Adrenal gland (tissue), 9 donors: ENCODE measurements at regions not wholly inside any gene's neighbourhood (a gene's known extent, or its start where the extent isn't known, plus 50 kb on each side); places are given as distances from the start of the nearest gene placed in this dataset.
A peak's percentile ranks its signal among the peaks of the same experiment; 100 is the strongest.
"Not testable (repeated sequence)": the region's sequence is repeated elsewhere in the genome, so short reads cannot be mapped to it uniquely, and the experiment has no call there.

Experiments used
- DNase-seq, 7 donors: peaks; one replicate each; pipeline ENCODE4 v3.0.0-alpha.2; 2019 to 2020
- H3K27ac ChIP-seq, 5 donors: fragments of 200-600 bp; sonication (generic) in 4 of 5; 1 replicate in 3 of 5; 2 replicates in 2 of 5; pipeline versions ENCODE4 v1.5.1 to v1.8.0; 2016 to 2020; ENCODE audit warnings: mild to moderate bottlenecking in 1 of 5
- H3K27me3 ChIP-seq: fragments of 200-600 bp; 2 replicates; pipeline ENCODE4 v1.8.0; 2021
- H3K36me3 ChIP-seq, 2 donors: fragments of 200-600 bp; replicated peaks in 1 of 2; 1 replicate in 1 of 2; 2 replicates in 1 of 2; pipeline versions ENCODE4 v1.5.1 to v1.8.0; 2018 to 2022
- H3K4me1 ChIP-seq, 2 donors: fragments of 200-600 bp; replicated peaks in 1 of 2; 1 replicate in 1 of 2; 2 replicates in 1 of 2; pipeline versions ENCODE4 v1.5.1 to v1.8.0; 2018 to 2021
- H3K4me3 ChIP-seq, 4 donors: fragments of 200-600 bp; sonication (generic) in 3 of 4; one replicate each; pipeline ENCODE4 v1.5.1; 2016 to 2018
- H3K9me3 ChIP-seq, 3 donors: fragments of 200-600 bp; sonication (generic) in 1 of 3; replicated peaks in 1 of 3; 1 replicate in 2 of 3; 2 replicates in 1 of 3; pipeline versions ENCODE4 v1.5.1 to v1.8.0; 2016 to 2021
- POLR2A ChIP-seq, 2 donors: fragments of 450-650 bp; IDR thresholded peaks; one replicate each; pipeline ENCODE4 v1.6.1; 2017; ENCODE audit warnings: antibody characterized with exemption in 2 of 2, mild to moderate bottlenecking in 2 of 2, moderate library complexity in 1 of 2
- WGBS, 4 donors: extraction: QIAGEN DNeasy Blood & Tissue Kit in 2 of 4; methylation state at CpG; one replicate each; pipeline versions ENCODE4 v1.1.5 to v1.1.7; 2013 to 2017; 5-methylcytosine and 5-hydroxymethylcytosine counted together
- intact Hi-C, 2 donors: fragments of 100-400 bp; cut with DNase I; formaldehyde crosslinking; loops; one replicate each; pipeline versions ENCODE4 v1.14.1 to v1.15.0; 2022 to 2023
- TF ChIP-seq, protein P1 (sequence below), 6 experiments: fragments of 450-650 bp in 4 of 6; fragments of 200-600 bp in 2 of 6; sonication (generic) in 1 of 6; IDR thresholded peaks; 1 replicate in 5 of 6; 2 replicates in 1 of 6; pipeline versions ENCODE4 v1.5.1 to v1.8.0; 2016 to 2021; ENCODE audit warnings: antibody characterized with exemption in 6 of 6, mild to moderate bottlenecking in 2 of 6, moderate library complexity in 1 of 6
- donor health status: healthy with polysubstance abuse.
- donor health status: Bipolar disorder and iron deficiency.
- donor health status: DM: yes; HTN: yes; CAD: no.
- donor health status: DM: no; HTN: no; CAD: no.
- donor health status: DM: no; HTN: no; CAD: no.

- no peak for TF ChIP-seq POLR2A (IDR thresholded peaks at IDR 0.05)
- WGBS, 4 donors, result 40 to 60% (median 58%) methylated on average over 5 of the region's 5 CpGs
- DNase-seq, result no peak
- H3K27ac ChIP-seq, result no peak overlapping the region
- H3K27me3 ChIP-seq, result no peaks in the 10 kb centered on the region
- H3K4me3 ChIP-seq, result no peak overlapping the region
- no peaks in the 10 kb centered on the region for H3K9me3 ChIP-seq
- intact Hi-C loops, result no loop called here
- H3K4me1 ChIP-seq, result no peaks in the 10 kb centered on the region
- H3K36me3 ChIP-seq, result no peaks in the 10 kb centered on the region
Observed at GRCh38 chr2:190755772-190756415, 107.0 kb downstream of the NAB1 start.

GRCh38 chr2:190759749-190760213 is 110.9 kb downstream of the NAB1 start:
- H3K27ac ChIP-seq, result no peak overlapping the region
- intact Hi-C loops, result no loop called here
- 75 to 84% (median 83%) methylated on average over 8 of the region's 8 CpGs for WGBS, 4 donors

DNA sequence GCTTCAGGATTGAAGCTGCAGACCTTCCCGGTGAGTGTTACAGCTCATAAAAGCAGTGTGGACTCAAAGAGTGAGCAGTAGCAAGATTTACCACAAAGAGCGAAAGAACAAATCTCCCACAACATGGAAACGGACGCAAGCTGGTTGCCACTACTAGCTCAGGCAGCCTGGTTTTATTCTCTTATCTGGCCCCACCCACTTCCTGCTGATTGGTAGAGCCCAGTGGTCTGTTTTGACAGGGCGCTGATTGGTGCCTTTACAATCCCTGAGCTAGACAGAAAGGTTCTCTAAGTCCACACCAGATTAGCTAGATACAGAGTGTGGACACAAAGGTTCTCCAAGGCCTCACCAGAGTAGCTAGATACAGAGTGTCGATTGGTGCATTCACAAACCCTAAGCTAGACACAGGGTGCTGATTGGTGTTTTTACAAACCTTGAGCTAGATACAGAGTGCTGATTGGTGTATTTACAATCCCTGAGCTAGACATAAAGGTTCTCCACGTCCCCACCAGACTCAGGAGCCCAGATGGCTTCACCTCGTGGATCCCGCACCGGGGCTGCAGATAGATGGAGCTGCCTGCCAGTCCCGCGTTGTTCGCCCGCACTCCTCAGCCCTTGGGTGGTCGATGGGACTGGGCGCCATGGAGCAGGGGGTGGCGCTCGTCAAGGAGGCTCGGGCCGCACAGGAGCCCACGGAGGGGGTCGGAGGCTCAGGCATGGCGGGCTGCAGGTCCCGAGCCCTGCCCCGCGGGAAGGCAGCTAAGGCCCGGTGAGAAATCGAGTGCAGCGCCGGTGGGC is 111.7 kb downstream of the NAB1 start:
- 64 to 91% (median 78%) methylated on average over 10 to 30 of the region's 30 CpGs for WGBS, 4 donors
- DNase-seq, H3K27me3 ChIP-seq, H3K9me3 ChIP-seq, intact Hi-C loops, H3K36me3 ChIP-seq, H3K4me1 ChIP-seq, H3K27ac ChIP-seq: not testable (repeated sequence)
- peak overlapping the region in 1 of 4 donors; percentile 29 for H3K4me3 ChIP-seq

More at GRCh38 chr2:190759749-190760213, 110.9 kb downstream of the NAB1 start:
- H3K36me3 ChIP-seq, result no peaks in the 10 kb centered on the region
- no peak overlapping the region for H3K4me3 ChIP-seq
- TF ChIP-seq, protein P1, sequence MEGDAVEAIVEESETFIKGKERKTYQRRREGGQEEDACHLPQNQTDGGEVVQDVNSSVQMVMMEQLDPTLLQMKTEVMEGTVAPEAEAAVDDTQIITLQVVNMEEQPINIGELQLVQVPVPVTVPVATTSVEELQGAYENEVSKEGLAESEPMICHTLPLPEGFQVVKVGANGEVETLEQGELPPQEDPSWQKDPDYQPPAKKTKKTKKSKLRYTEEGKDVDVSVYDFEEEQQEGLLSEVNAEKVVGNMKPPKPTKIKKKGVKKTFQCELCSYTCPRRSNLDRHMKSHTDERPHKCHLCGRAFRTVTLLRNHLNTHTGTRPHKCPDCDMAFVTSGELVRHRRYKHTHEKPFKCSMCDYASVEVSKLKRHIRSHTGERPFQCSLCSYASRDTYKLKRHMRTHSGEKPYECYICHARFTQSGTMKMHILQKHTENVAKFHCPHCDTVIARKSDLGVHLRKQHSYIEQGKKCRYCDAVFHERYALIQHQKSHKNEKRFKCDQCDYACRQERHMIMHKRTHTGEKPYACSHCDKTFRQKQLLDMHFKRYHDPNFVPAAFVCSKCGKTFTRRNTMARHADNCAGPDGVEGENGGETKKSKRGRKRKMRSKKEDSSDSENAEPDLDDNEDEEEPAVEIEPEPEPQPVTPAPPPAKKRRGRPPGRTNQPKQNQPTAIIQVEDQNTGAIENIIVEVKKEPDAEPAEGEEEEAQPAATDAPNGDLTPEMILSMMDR (IDR thresholded peaks at IDR 0.05), result no peak
- TF ChIP-seq POLR2A (IDR thresholded peaks at IDR 0.05), result no peak
- H3K27me3 ChIP-seq, result no peaks in the 10 kb centered on the region
- no peak for DNase-seq
- H3K4me1 ChIP-seq, result no peaks in the 10 kb centered on the region
- no peaks in the 10 kb centered on the region for H3K9me3 ChIP-seq

DNA sequence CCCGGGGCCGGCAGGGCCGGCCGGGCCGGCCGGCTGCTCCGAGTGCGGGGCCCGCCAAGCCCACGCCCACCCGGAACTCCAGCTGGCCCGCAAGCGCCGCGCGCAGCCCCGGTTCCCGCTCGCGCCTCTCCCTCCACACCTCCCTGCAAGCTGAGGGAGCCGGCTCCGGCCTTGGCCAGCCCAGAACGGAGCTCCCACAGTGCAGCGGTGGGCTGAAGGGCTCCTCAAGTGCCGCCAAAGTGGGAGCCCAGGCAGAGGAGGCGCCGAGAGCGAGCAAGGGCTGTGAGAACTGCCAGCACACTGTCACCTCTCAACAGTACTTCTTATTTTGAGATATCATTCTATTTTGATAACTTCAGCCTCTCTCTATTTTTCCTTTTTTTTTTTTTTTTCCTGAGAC is 112.3 kb downstream of the NAB1 start:
- H3K4me3 ChIP-seq, result peak overlapping the region in 1 of 4 donors; percentile 29
- H3K36me3 ChIP-seq, intact Hi-C loops, H3K9me3 ChIP-seq, H3K4me1 ChIP-seq, DNase-seq, H3K27me3 ChIP-seq, H3K27ac ChIP-seq: not testable (repeated sequence)
- 8 to 59% (median 16%) methylated on average over 6 to 28 of the region's 28 CpGs for WGBS, 4 donors

GRCh38 chr2:190762566-190762965 is 113.7 kb downstream of the NAB1 start:
- Histone ChIP-seq H3K4me3 (no peak overlapping the region), H3K4me1 (no peaks in the 10 kb centered on the region), H3K9me3 (no peaks in the 10 kb centered on the region), H3K36me3 (no peaks in the 10 kb centered on the region), H3K27me3 (no peaks in the 10 kb centered on the region), H3K27ac (no peak overlapping the region)
- intact Hi-C loops, result no loop called here
- TF ChIP-seq POLR2A (IDR thresholded peaks at IDR 0.05), result no peak
- TF ChIP-seq, protein P1 (IDR thresholded peaks at IDR 0.05), result no peak
- no peak for DNase-seq
- WGBS, 4 donors, result 70 to 84% (median 82%) methylated on average over 1 of the region's 1 CpG
